ENCODE measurements at regions not wholly inside any gene's neighbourhood (a gene's known extent, or its start where the extent isn't known, plus 50 kb on each side); places are given as distances from the start of the nearest gene placed in this dataset.

GRCh38 chr12:111271674-111272418, 97.0 kb downstream of the PHETA1 start:
- Histone ChIP-seq H3K4me3 (no peak overlapping the region), H3K9me3 (no peaks in the 10 kb centered on the region), H3K27me3 (peaks cover 0 to 73% (median 14%) of the 10 kb centered on the region in 3 donors), H3K27ac (no peak overlapping the region), H3K36me3 (no peaks in the 10 kb centered on the region), H3K4me1 (peaks cover 0 to 11% (median 0%) of the 10 kb centered on the region in 4 donors)
- TF ChIP-seq CTCF (IDR thresholded peaks at IDR 0.05) (no peak), POLR2A (IDR thresholded peaks at IDR 0.05) (no peak), POLR2AphosphoS5 (IDR thresholded peaks at IDR 0.05) (no peak), EP300 (IDR thresholded peaks at IDR 0.05) (no peak)
- WGBS, 2 donors = 60 to 62% methylated on average over 6 of the region's 6 CpGs
- no peak for DNase-seq
- intact Hi-C loops (cut with DNase I) = no loop called here

GRCh38 chr12:111270774-111271173, 98.1 kb downstream of the PHETA1 start:
- no peaks in the 10 kb centered on the region for H3K9me3 ChIP-seq
- no peak overlapping the region for H3K4me3 ChIP-seq
- WGBS, 2 donors = 47 to 60% methylated on average over 7 of the region's 7 CpGs
- peaks cover 0 to 62% (median 14%) of the 10 kb centered on the region in 3 donors for H3K27me3 ChIP-seq
- TF ChIP-seq POLR2A (IDR thresholded peaks at IDR 0.05) = no peak
- no peak for TF ChIP-seq EP300 (IDR thresholded peaks at IDR 0.05)
- no peak for TF ChIP-seq POLR2AphosphoS5 (IDR thresholded peaks at IDR 0.05)
- no peak for TF ChIP-seq CTCF (IDR thresholded peaks at IDR 0.05)
- no peak for DNase-seq
- H3K4me1 ChIP-seq = peaks cover 0 to 11% (median 0%) of the 10 kb centered on the region in 4 donors
- no peaks in the 10 kb centered on the region for H3K36me3 ChIP-seq
- H3K27ac ChIP-seq = no peak overlapping the region
- intact Hi-C loops (cut with DNase I) = no loop called here

- Histone ChIP-seq H3K4me3 (no peak overlapping the region), H3K9me3 (no peaks in the 10 kb centered on the region), H3K36me3 (no peaks in the 10 kb centered on the region), H3K4me1 (peaks cover 0 to 11% (median 0%) of the 10 kb centered on the region in 4 donors), H3K27ac (no peak overlapping the region), H3K27me3 (peaks cover 0 to 57% (median 14%) of the 10 kb centered on the region in 3 donors)
- TF ChIP-seq CTCF (IDR thresholded peaks at IDR 0.05) (no peak), POLR2A (IDR thresholded peaks at IDR 0.05) (no peak), POLR2AphosphoS5 (IDR thresholded peaks at IDR 0.05) (no peak), EP300 (IDR thresholded peaks at IDR 0.05) (no peak)
- no peak for DNase-seq
- intact Hi-C loops (cut with DNase I) = no loop called here
- 38 to 45% methylated on average over 11 of the region's 11 CpGs for WGBS, 2 donors
Observed at GRCh38 chr12:111270239-111270638, 98.7 kb downstream of the PHETA1 start.

GRCh38 chr12:111269718-111270117, 99.2 kb downstream of the PHETA1 start:
- H3K4me1 ChIP-seq = peaks cover 0 to 11% (median 0%) of the 10 kb centered on the region in 4 donors
- no peaks in the 10 kb centered on the region for H3K36me3 ChIP-seq
- no peak for TF ChIP-seq POLR2AphosphoS5 (IDR thresholded peaks at IDR 0.05)
- TF ChIP-seq EP300 (IDR thresholded peaks at IDR 0.05) = no peak
- TF ChIP-seq CTCF (IDR thresholded peaks at IDR 0.05) = no peak
- TF ChIP-seq POLR2A (IDR thresholded peaks at IDR 0.05) = no peak
- no peaks in the 10 kb centered on the region for H3K9me3 ChIP-seq
- 63 to 65% methylated on average over 7 of the region's 7 CpGs for WGBS, 2 donors
- no peak overlapping the region for H3K4me3 ChIP-seq
- H3K27ac ChIP-seq = no peak overlapping the region
- no peak for DNase-seq
- peaks cover 0 to 56% (median 14%) of the 10 kb centered on the region in 3 donors for H3K27me3 ChIP-seq
- intact Hi-C loops (cut with DNase I) = no loop called here

Data from sigmoid colon (tissue), 6 donors.